NB4 (cell line): ENCODE measurements at regions not wholly inside any gene's neighbourhood (a gene's known extent, or its start where the extent isn't known, plus 50 kb on each side); places are given as distances from the start of the nearest gene placed in this dataset.

Source experiments
- DNase-seq: peaks from one replicate; pipeline ENCODE4 v3.0.0; 2010; ENCODE audit warnings: low read depth
- H3K4me3 ChIP-seq: one replicate; pipeline ENCODE4 v1.5.1; 2011; ENCODE audit warnings: mild to moderate bottlenecking, low read depth, low read length, moderate library complexity
- CTCF ChIP-seq: IDR thresholded peaks from one replicate; pipeline ENCODE4 v1.5.1; 2012; ENCODE audit warnings: low read depth, low read length
- MAX ChIP-seq: IDR thresholded peaks from 2 replicates; pipeline ENCODE4 v1.6.1; 2011; ENCODE audit warnings: low read depth, low read length
- MYC ChIP-seq: IDR thresholded peaks from 2 replicates; pipeline ENCODE4 v1.6.1; 2011; ENCODE audit warnings: low read depth, low read length
- POLR2A ChIP-seq: IDR thresholded peaks from 2 replicates; pipeline ENCODE4 v1.6.1; 2011; ENCODE audit warnings: mild to moderate bottlenecking; ENCODE audit not compliant: insufficient read length; ENCODE audit errors: extremely low read depth

- TF ChIP-seq POLR2A (no peak), MYC (no peak), CTCF (no peak), MAX (no peak)
- H3K4me3 ChIP-seq: no peak overlapping the region
- DNase-seq: no peak
These were observed 127.9 kb upstream of the ADGRF1 start for GRCh38 chr6:47169785-47170616.

- TF ChIP-seq POLR2A (no peak), MYC (no peak), CTCF (no peak), MAX (no peak)
- no peak overlapping the region for H3K4me3 ChIP-seq
- DNase-seq: peak; percentile 84
These were observed 126.0 kb upstream of the ADGRF1 start for GRCh38 chr6:47168180-47168579.

GRCh38 chr6:47165918-47166317 is 123.8 kb upstream of the ADGRF1 start:
- peak; percentile 43 for DNase-seq
- TF ChIP-seq CTCF (no peak), MAX (no peak)
- no peak overlapping the region for H3K4me3 ChIP-seq

GRCh38 chr6:47164877-47165276 is 122.7 kb upstream of the ADGRF1 start:
- DNase-seq: no peak
- H3K4me3 ChIP-seq: no peak overlapping the region
- TF ChIP-seq POLR2A: no peak
- TF ChIP-seq CTCF: no peak
- TF ChIP-seq MAX: no peak
- TF ChIP-seq MYC: no peak

- TF ChIP-seq POLR2A (no peak), CTCF (no peak), MAX (no peak), MYC (no peak)
- DNase-seq: no peak
- H3K4me3 ChIP-seq: no peak overlapping the region
These were observed 121.4 kb upstream of the ADGRF1 start for GRCh38 chr6:47163536-47163935.

GRCh38 chr6:47162793-47163192 is 120.7 kb upstream of the ADGRF1 start:
- peak; percentile 57 for DNase-seq
- H3K4me3 ChIP-seq: no peak overlapping the region
- TF ChIP-seq POLR2A: no peak
- no peak for TF ChIP-seq MYC
- no peak for TF ChIP-seq CTCF
- TF ChIP-seq MAX: no peak
